GM23248 (cell line): ENCODE measurements at regions not wholly inside any gene's neighbourhood (a gene's known extent, or its start where the extent isn't known, plus 50 kb on each side); places are given as distances from the start of the nearest gene placed in this dataset.

Experiments used
- DNase-seq: peaks from one replicate; pipeline ENCODE4 v3.0.0-alpha.2; 2015
- H2AFZ ChIP-seq: fragments of 200-600 bp; sonication (generic); 2 replicates; pipeline ENCODE4 v1.6.1; 2016; ENCODE audit warnings: antibody characterized with exemption
- H3F3A ChIP-seq: fragments of 200-600 bp; sonication (generic); 2 replicates; pipeline ENCODE4 v1.6.1; 2016; ENCODE audit warnings: mild to moderate bottlenecking, antibody characterized with exemption, mixed run types; ENCODE audit not compliant: insufficient read depth
- H3K27ac ChIP-seq: fragments of 200-600 bp; sonication (generic); 2 replicates; pipeline ENCODE4 v1.5.1; 2016; ENCODE audit warnings: mild to moderate bottlenecking
- H3K27me3 ChIP-seq: fragments of 200-600 bp; sonication (generic); replicated peaks from 2 replicates; pipeline ENCODE4 v1.6.1; 2016; ENCODE audit warnings: mild to moderate bottlenecking; ENCODE audit not compliant: insufficient read depth
- H3K36me3 ChIP-seq: fragments of 200-600 bp; sonication (generic); 2 replicates; pipeline ENCODE4 v1.6.1; 2016; ENCODE audit warnings: low read depth, mild to moderate bottlenecking
- H3K4me1 ChIP-seq: fragments of 200-600 bp; sonication (generic); 2 replicates; pipeline ENCODE4 v1.6.1; 2016; ENCODE audit warnings: mild to moderate bottlenecking; ENCODE audit not compliant: insufficient read depth
- H3K4me2 ChIP-seq: fragments of 200-600 bp; sonication (generic); one replicate; pipeline ENCODE4 v1.6.1; 2016; ENCODE audit warnings: mild to moderate bottlenecking; ENCODE audit not compliant: unreplicated experiment
- H3K4me3 ChIP-seq: fragments of 200-600 bp; sonication (generic); 2 replicates; pipeline ENCODE4 v1.5.1; 2016; ENCODE audit warnings: mild to moderate bottlenecking
- H3K79me2 ChIP-seq: fragments of 200-600 bp; sonication (generic); 2 replicates; pipeline ENCODE4 v1.6.1; 2016; ENCODE audit warnings: mild to moderate bottlenecking; ENCODE audit not compliant: insufficient read depth
- H3K9ac ChIP-seq: fragments of 200-600 bp; sonication (generic); 2 replicates; pipeline ENCODE4 v1.6.1; 2016; ENCODE audit warnings: mild to moderate bottlenecking
- H3K9me2 ChIP-seq: fragments of 200-600 bp; sonication (generic); 2 replicates; pipeline ENCODE4 v1.6.1; 2016; ENCODE audit warnings: mixed run types, mild to moderate bottlenecking, moderate library complexity; ENCODE audit not compliant: insufficient read depth
- H3K9me3 ChIP-seq: fragments of 200-600 bp; sonication (generic); one replicate; pipeline ENCODE4 v1.6.1; 2017; ENCODE audit warnings: low read depth
- H4K20me1 ChIP-seq: fragments of 200-600 bp; sonication (generic); 2 replicates; pipeline ENCODE4 v1.6.0; 2016; ENCODE audit not compliant: insufficient read depth
- EZH2 ChIP-seq: fragments of 200-600 bp; sonication (generic); IDR thresholded peaks from 2 replicates; pipeline ENCODE4 v1.6.1; 2018; ENCODE audit warnings: antibody characterized with exemption, mild to moderate bottlenecking; ENCODE audit not compliant: insufficient read depth, poor library complexity, severe bottlenecking
- EZH2phosphoT487 ChIP-seq: fragments of 200-600 bp; sonication (generic); IDR thresholded peaks from 2 replicates; pipeline ENCODE4 v1.6.1; 2018; ENCODE audit warnings: antibody characterized with exemption, moderate library complexity, mild to moderate bottlenecking, low read depth; ENCODE audit not compliant: insufficient read depth
- WGBS, 2 experiments: methylation state at CpG; one replicate each; pipeline ENCODE4 v1.1.6; 2015 to 2017; ENCODE audit warnings: low lambda C conversion rate in 2 of 2, low coverage in 1 of 2; ENCODE audit errors: missing lambda C conversion rate in 2 of 2; 5-methylcytosine and 5-hydroxymethylcytosine counted together
- in situ Hi-C: fragments of 300-500 bp; cut with MboI; formaldehyde crosslinking; loops from 2 replicates; pipeline ENCODE4 v1.15.0; 2020

GRCh38 chr11:90594658-90595057, 371.8 kb upstream of the CHORDC1 start:
- Histone ChIP-seq H3K4me1 (no peaks in the 10 kb centered on the region), H3K9me2 (no peaks in the 10 kb centered on the region), H3K79me2 (no peaks in the 10 kb centered on the region), H3K36me3 (no peaks in the 10 kb centered on the region), H3F3A (no peaks in the 10 kb centered on the region), H3K27ac (no peak overlapping the region), H3K27me3 (no peaks in the 10 kb centered on the region), H4K20me1 (no peaks in the 10 kb centered on the region), H3K4me2 (no peak overlapping the region), H2AFZ (no peak overlapping the region), H3K4me3 (no peak overlapping the region), H3K9me3 (no peaks in the 10 kb centered on the region), H3K9ac (no peak overlapping the region)
- in situ Hi-C loops: no loop called here
- TF ChIP-seq EZH2phosphoT487 (no peak), EZH2 (no peak)
- 0% methylated on average over 1 of the region's 1 CpG for WGBS, 2 experiments
- no peak for DNase-seq

DNA sequence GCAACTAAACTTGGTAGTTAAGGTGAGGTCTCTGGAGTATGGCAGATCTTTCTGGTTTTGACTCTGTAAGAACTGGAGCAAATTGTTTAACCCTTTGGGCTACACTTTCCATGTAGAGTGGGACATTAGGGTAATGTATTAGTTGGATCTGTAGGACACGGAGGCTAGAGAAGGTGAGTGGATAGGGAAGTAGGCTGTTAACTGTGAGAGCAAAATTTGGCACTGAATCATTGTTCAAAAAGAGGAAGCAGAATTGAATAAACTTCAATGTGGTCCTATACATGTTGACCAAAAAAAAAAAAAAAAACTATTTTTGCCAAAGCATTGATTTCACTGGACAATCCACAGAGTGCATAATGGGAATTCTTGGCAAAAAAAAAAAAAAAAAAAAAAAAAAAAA, 370.2 kb upstream of the CHORDC1 start:
- no peak for DNase-seq
- H3K4me2 ChIP-seq: no peak overlapping the region
- no peak overlapping the region for H3K4me3 ChIP-seq
- WGBS, 2 experiments: 7 to 17% methylated on average over 1 of the region's 1 CpG
- H3K9me3 ChIP-seq: no peaks in the 10 kb centered on the region
- no peak overlapping the region for H3K27ac ChIP-seq
- no peaks in the 10 kb centered on the region for H3K27me3 ChIP-seq
- in situ Hi-C loops: no loop called here
- H3K9me2 ChIP-seq: no peaks in the 10 kb centered on the region
- no peak overlapping the region for H2AFZ ChIP-seq
- H3K36me3 ChIP-seq: no peaks in the 10 kb centered on the region
- TF ChIP-seq EZH2phosphoT487: no peak
- no peak for TF ChIP-seq EZH2
- no peaks in the 10 kb centered on the region for H4K20me1 ChIP-seq
- H3K4me1 ChIP-seq: no peaks in the 10 kb centered on the region
- no peak overlapping the region for H3K9ac ChIP-seq
- H3F3A ChIP-seq: no peaks in the 10 kb centered on the region
- no peaks in the 10 kb centered on the region for H3K79me2 ChIP-seq

GRCh38 chr11:90590286-90590685, 367.4 kb upstream of the CHORDC1 start:
- Histone ChIP-seq H3K36me3 (no peaks in the 10 kb centered on the region), H3K27me3 (no peaks in the 10 kb centered on the region), H3F3A (no peaks in the 10 kb centered on the region), H3K4me1 (no peaks in the 10 kb centered on the region), H3K4me2 (no peak overlapping the region), H3K79me2 (no peaks in the 10 kb centered on the region), H2AFZ (no peak overlapping the region), H3K9me2 (no peaks in the 10 kb centered on the region), H4K20me1 (no peaks in the 10 kb centered on the region), H3K27ac (no peak overlapping the region), H3K9ac (no peak overlapping the region), H3K9me3 (no peaks in the 10 kb centered on the region), H3K4me3 (no peak overlapping the region)
- in situ Hi-C loops: no loop called here
- 36 to 47% methylated on average over 1 of the region's 1 CpG for WGBS, 2 experiments
- no peak for TF ChIP-seq EZH2
- no peak for TF ChIP-seq EZH2phosphoT487
- no peak for DNase-seq

DNA sequence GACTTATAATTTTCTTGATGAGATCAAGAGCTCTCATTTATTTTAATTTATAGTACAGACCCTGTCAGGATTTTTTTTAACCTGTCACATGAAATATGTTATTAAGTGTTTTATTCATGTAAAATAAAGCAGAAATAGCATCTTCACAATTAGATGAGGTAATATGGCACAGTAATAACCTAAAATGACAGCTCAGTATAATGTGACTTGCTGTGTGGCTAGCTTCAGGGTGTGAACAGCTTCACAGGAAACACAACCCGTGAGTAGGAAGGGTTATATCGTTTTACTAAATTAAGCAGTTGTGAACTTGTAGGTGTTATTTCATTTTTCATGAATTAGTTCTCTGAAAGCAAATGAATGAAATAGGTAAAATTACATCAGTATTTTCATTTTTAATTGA, 366.9 kb upstream of the CHORDC1 start:
- Histone ChIP-seq H3K27ac (no peak overlapping the region), H3K9ac (no peak overlapping the region), H2AFZ (no peak overlapping the region), H3K9me2 (no peaks in the 10 kb centered on the region), H3K9me3 (no peaks in the 10 kb centered on the region), H3F3A (no peaks in the 10 kb centered on the region), H3K4me2 (no peak overlapping the region), H4K20me1 (no peaks in the 10 kb centered on the region), H3K27me3 (no peaks in the 10 kb centered on the region), H3K4me1 (no peaks in the 10 kb centered on the region), H3K79me2 (no peaks in the 10 kb centered on the region), H3K4me3 (no peak overlapping the region), H3K36me3 (no peaks in the 10 kb centered on the region)
- DNase-seq: no peak
- in situ Hi-C loops: no loop called here
- 24 to 31% methylated on average over 2 of the region's 2 CpGs for WGBS, 2 experiments
- TF ChIP-seq EZH2 (no peak), EZH2phosphoT487 (no peak)

DNA sequence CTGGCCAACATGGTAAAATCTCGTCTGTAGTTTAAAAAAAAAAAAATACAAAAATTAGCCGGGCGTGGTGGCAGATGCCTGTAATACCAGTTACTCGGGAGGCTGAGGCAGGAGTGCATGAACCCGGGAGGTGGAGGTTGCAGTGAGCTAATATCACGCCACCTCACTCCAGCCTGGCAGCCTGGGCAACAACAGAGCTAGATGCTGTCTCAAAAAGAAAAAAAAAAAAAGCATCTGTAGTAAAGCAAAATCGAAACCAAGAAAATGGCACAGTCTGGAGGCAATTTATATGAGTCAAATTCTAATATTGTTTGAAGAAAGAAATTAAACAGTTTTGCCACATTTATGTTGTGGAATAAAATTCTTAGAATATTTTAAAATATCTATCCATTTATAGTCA, 365.0 kb upstream of the CHORDC1 start:
- no peak overlapping the region for H3K4me2 ChIP-seq
- H4K20me1 ChIP-seq: no peaks in the 10 kb centered on the region
- no peaks in the 10 kb centered on the region for H3K36me3 ChIP-seq
- no peaks in the 10 kb centered on the region for H3F3A ChIP-seq
- no peak for DNase-seq
- H3K4me1 ChIP-seq: no peaks in the 10 kb centered on the region
- no peaks in the 10 kb centered on the region for H3K27me3 ChIP-seq
- no peaks in the 10 kb centered on the region for H3K79me2 ChIP-seq
- TF ChIP-seq EZH2 (no peak), EZH2phosphoT487 (no peak)
- no peak overlapping the region for H3K27ac ChIP-seq
- H3K9ac ChIP-seq: no peak overlapping the region
- H3K9me3 ChIP-seq: peaks cover 3% of the 10 kb centered on the region
- 9 to 16% methylated on average over 7 of the region's 7 CpGs for WGBS, 2 experiments
- H3K9me2 ChIP-seq: no peaks in the 10 kb centered on the region
- no peak overlapping the region for H3K4me3 ChIP-seq
- no peak overlapping the region for H2AFZ ChIP-seq
- in situ Hi-C loops: no loop called here
